Stimulated activated CD4-positive, alpha-beta T cell treated with anti-CD3 and anti-CD28 coated beads, Interleukin-1b, Interleukin-23, amount 100 ng/mL, for 24 hours (primary cell): ENCODE measurements at regions not wholly inside any gene's neighbourhood (a gene's known extent, or its start where the extent isn't known, plus 50 kb on each side); places are given as distances from the start of the nearest gene placed in this dataset.
"Not testable (repeated sequence)": the region's sequence is repeated elsewhere in the genome, so short reads cannot be mapped to it uniquely, and the experiment has no call there.

Source experiments
- DNase-seq, 4 experiments: peaks; one replicate each; pipeline ENCODE4 v3.0.0-alpha.2; 2020; ENCODE audit warnings: low read depth in 4 of 4, low spot score in 1 of 4

- DNase-seq: no peak
Measured at GRCh38 chr1:218904416-218904815, 269.3 kb upstream of the LYPLAL1 start.

- no peak for DNase-seq
Measured at GRCh38 chr1:218916720-218917119, 257.0 kb upstream of the LYPLAL1 start.

- DNase-seq: no peak
Measured at GRCh38 chr1:218917656-218918055, 256.0 kb upstream of the LYPLAL1 start.

- no peak for DNase-seq
Measured at GRCh38 chr1:218925777-218926176, 247.9 kb upstream of the LYPLAL1 start.

- no peak for DNase-seq
Measured at GRCh38 chr1:218926631-218927030, 247.0 kb upstream of the LYPLAL1 start.

- DNase-seq: no peak
Measured at GRCh38 chr1:218930000-218930399, 243.7 kb upstream of the LYPLAL1 start.

GRCh38 chr1:218930472-218931241 is 243.0 kb upstream of the LYPLAL1 start:
- DNase-seq: no peak

- DNase-seq: no peak
Measured at GRCh38 chr1:218931324-218931723, 242.4 kb upstream of the LYPLAL1 start.

- DNase-seq: no peak
Measured at GRCh38 chr1:218933513-218933912, 240.2 kb upstream of the LYPLAL1 start.

- DNase-seq: not testable (repeated sequence)
Measured at GRCh38 chr1:218935408-218935807, 238.3 kb upstream of the LYPLAL1 start.

GRCh38 chr1:218938259-218938658 is 235.4 kb upstream of the LYPLAL1 start:
- DNase-seq: no peak

GRCh38 chr1:218939095-218939494 is 234.6 kb upstream of the LYPLAL1 start:
- DNase-seq: no peak

- no peak for DNase-seq
Measured at GRCh38 chr1:218942431-218942830, 231.2 kb upstream of the LYPLAL1 start.

- DNase-seq: no peak
Measured at GRCh38 chr1:218943371-218943770, 230.3 kb upstream of the LYPLAL1 start.

GRCh38 chr1:218945050-218945449 is 228.6 kb upstream of the LYPLAL1 start:
- DNase-seq: no peak

GRCh38 chr1:218946147-218946546 is 227.5 kb upstream of the LYPLAL1 start:
- no peak for DNase-seq

GRCh38 chr1:218948446-218948845 is 225.2 kb upstream of the LYPLAL1 start:
- DNase-seq: no peak

- DNase-seq: no peak
Measured at GRCh38 chr1:218953386-218953785, 220.3 kb upstream of the LYPLAL1 start.

GRCh38 chr1:218957971-218958370 is 215.7 kb upstream of the LYPLAL1 start:
- no peak for DNase-seq

- no peak for DNase-seq
Measured at GRCh38 chr1:218959784-218960183, 213.9 kb upstream of the LYPLAL1 start.

- no peak for DNase-seq
Measured at GRCh38 chr1:218964471-218965185, 209.1 kb upstream of the LYPLAL1 start.

GRCh38 chr1:218965821-218966220 is 207.9 kb upstream of the LYPLAL1 start:
- DNase-seq: no peak

GRCh38 chr1:218967254-218967653 is 206.4 kb upstream of the LYPLAL1 start:
- DNase-seq: no peak
